K562 (cell line): ENCODE measurements at regions not wholly inside any gene's neighbourhood (a gene's known extent, or its start where the extent isn't known, plus 50 kb on each side); places are given as distances from the start of the nearest gene placed in this dataset.

ENCODE experiments used
- ATAC-seq: fragments of 200-7000 bp; cut with Tn5 transposase; 3 replicates; pipeline ENCODE4 v1.9.1; 2020; ENCODE audit warnings: moderate library complexity
- BruUV-seq: library from RNA; stranded (reverse); fragments of 400-500 nt; replicated peaks from 2 replicates; lab custom pipeline; 2021; lab: Mats Ljungman, UMichigan
- CTCF ChIA-PET: fragments of 300-600 bp; formaldehyde crosslinking; extraction: SDS; loops from one replicate; lab custom pipeline; 2021; ENCODE audit warnings: low intra/inter-chr PET ratio; lab: Yijun Ruan, JAX
- POLR2A ChIA-PET: fragments of 300-600, 350-650 bp; sonication (Branson Sonifier 250); formaldehyde crosslinking; extraction: SDS; loops from one replicate; lab custom pipeline; 2021; ENCODE audit warnings: antibody characterized with exemption, inconsistent platforms; lab: Yijun Ruan, JAX
- DNase-seq, 4 experiments: peaks; one replicate each; pipeline versions ENCODE4 v3.0.0 to v3.0.0-alpha.2; 2011 to 2018; ENCODE audit warnings: low spot score in 3 of 4, mixed read lengths in 3 of 4; ENCODE audit errors: extremely low read depth in 1 of 4
- FAIRE-seq: peaks from 2 replicates; lab custom pipeline; 2011; peaks lifted over from hg19 to GRCh38; lab: Jason Lieb, UNC
- H2AFZ ChIP-seq: 2 replicates; pipeline ENCODE4 v1.6.0; 2011; ENCODE audit warnings: low read depth, low read length, control low read depth, inconsistent platforms
- H3K27ac ChIP-seq: fragments of 200-600 bp; 3 replicates; pipeline ENCODE4 v1.8.0; 2011; ENCODE audit warnings: low read depth, mild to moderate bottlenecking, control low read depth, inconsistent platforms, low read length, moderate library complexity, mixed read lengths; ENCODE audit errors: extremely low read depth
- H3K27me3 ChIP-seq, 2 experiments: fragments of 300-600 bp in 1 of 2; 2 replicates in 1 of 2; 3 replicates in 1 of 2; pipeline versions ENCODE4 v1.6.0 to v1.8.0; 2011; ENCODE audit warnings: inconsistent platforms in 2 of 2, low read length in 2 of 2, mild to moderate bottlenecking in 1 of 2, mixed read lengths in 1 of 2, moderate library complexity in 1 of 2; ENCODE audit not compliant: control insufficient read depth in 2 of 2, insufficient read depth in 2 of 2
- H3K36me3 ChIP-seq: fragments of 300-600 bp; 3 replicates; pipeline ENCODE4 v1.8.0; 2011; ENCODE audit warnings: mild to moderate bottlenecking, low read length, inconsistent platforms; ENCODE audit not compliant: control insufficient read depth, insufficient read depth
- H3K4me1 ChIP-seq, 2 experiments: fragments of 200-600 bp in 1 of 2; replicated peaks in 1 of 2; 2 replicates in 1 of 2; 3 replicates in 1 of 2; pipeline versions ENCODE4 v1.5.1 to v1.8.0; 2011; ENCODE audit warnings: inconsistent platforms in 2 of 2, low read length in 2 of 2, mild to moderate bottlenecking in 1 of 2, mixed read lengths in 1 of 2, moderate library complexity in 1 of 2; ENCODE audit not compliant: control insufficient read depth in 2 of 2, insufficient read depth in 2 of 2
- H3K4me2 ChIP-seq: 2 replicates; pipeline ENCODE4 v1.6.1; 2011; ENCODE audit warnings: low read length, control low read depth, inconsistent platforms, mixed read lengths; ENCODE audit not compliant: insufficient read depth
- H3K4me3 ChIP-seq: fragments of 200-600 bp; sonication (generic), shearing (Covaris generic); 2 replicates; pipeline ENCODE4 v1.5.1; 2016; ENCODE audit warnings: control low read depth, inconsistent platforms
- H3K79me2 ChIP-seq: fragments of 200-600 bp; 3 replicates; pipeline ENCODE4 v1.8.0; 2011; ENCODE audit warnings: low read length, inconsistent platforms; ENCODE audit not compliant: control insufficient read depth, insufficient read depth
- H3K9ac ChIP-seq, 2 experiments: 2 replicates each; pipeline versions ENCODE4 v1.6.0 to v1.6.1; 2011; ENCODE audit warnings: low read depth in 2 of 2, low read length in 2 of 2, control low read depth in 1 of 2, inconsistent platforms in 1 of 2, mild to moderate bottlenecking in 1 of 2, mixed read lengths in 1 of 2; ENCODE audit not compliant: insufficient read depth in 1 of 2
- H3K9me1 ChIP-seq: one replicate; pipeline ENCODE4 v1.6.0; 2011; ENCODE audit warnings: inconsistent platforms, mild to moderate bottlenecking, low read length, moderate library complexity; ENCODE audit not compliant: control insufficient read depth, insufficient read depth
- H3K9me3 ChIP-seq: replicated peaks from 2 replicates; pipeline ENCODE4 v1.5.1; 2011; ENCODE audit warnings: low read depth, low read length, inconsistent platforms; ENCODE audit not compliant: control insufficient read depth, insufficient read depth
- H4K20me1 ChIP-seq: replicated peaks from 2 replicates; pipeline ENCODE4 v1.6.1; 2011; ENCODE audit warnings: low read length, inconsistent platforms, mixed read lengths; ENCODE audit not compliant: control insufficient read depth, insufficient read depth
- BHLHE40 ChIP-seq: IDR thresholded peaks from 2 replicates; pipeline ENCODE4 v1.6.1; 2011; ENCODE audit warnings: low read length, improper control_type of control experiment
- CC2D1A ChIP-seq: fragments of 450-650 bp; IDR thresholded peaks from 2 replicates; pipeline ENCODE4 v1.6.1; 2017; ENCODE audit warnings: mild to moderate bottlenecking
- DPF2 ChIP-seq: fragments of 450-650 bp; IDR thresholded peaks from 2 replicates; pipeline ENCODE4 v1.6.1; 2016
- E2F3 ChIP-seq: fragments of 250-450 bp; sonication (Bioruptor Pico); IDR thresholded peaks from 2 replicates; pipeline ENCODE4 v1.4.0; 2020; ENCODE audit warnings: mild to moderate bottlenecking
- ELF4 ChIP-seq: fragments of 450-650 bp; formaldehyde crosslinking; IDR thresholded peaks from 2 replicates; pipeline ENCODE4 v1.4.0; 2022; ENCODE audit warnings: missing genetic modification characterization
- ERF ChIP-seq: fragments of 450-650 bp; formaldehyde crosslinking; IDR thresholded peaks from 2 replicates; pipeline ENCODE4 v1.4.0; 2020; ENCODE audit warnings: mild to moderate bottlenecking, mixed read lengths
- ETV5 ChIP-seq: sonication (generic); formaldehyde crosslinking; IDR thresholded peaks from 2 replicates; pipeline ENCODE4 v1.4.0; 2020; ENCODE audit warnings: low read depth, mild to moderate bottlenecking, missing genetic modification reagents
- GMEB1 ChIP-seq: fragments of 250-450 bp; sonication (Bioruptor Pico); IDR thresholded peaks from 2 replicates; pipeline ENCODE4 v1.4.0; 2020; ENCODE audit warnings: mild to moderate bottlenecking
- KAT7 ChIP-seq: sonication (generic); formaldehyde crosslinking; IDR thresholded peaks from 2 replicates; pipeline ENCODE4 v1.8.0; 2022; ENCODE audit warnings: missing genetic modification reagents, mild to moderate bottlenecking, borderline replicate concordance
- KLF1 ChIP-seq: fragments of 450-650 bp; IDR thresholded peaks from 2 replicates; pipeline ENCODE4 v1.6.1; 2016; ENCODE audit warnings: missing genetic modification characterization, missing compliant biosample characterization
- NCOA2 ChIP-seq, 2 experiments: fragments of 450-650 bp; IDR thresholded peaks; 2 replicates each; pipeline ENCODE4 v1.6.1; 2018; ENCODE audit warnings: mild to moderate bottlenecking in 2 of 2, moderate library complexity in 1 of 2; ENCODE audit not compliant: partially characterized antibody in 2 of 2
- NCOA6 ChIP-seq: fragments of 450-650 bp; IDR thresholded peaks from 2 replicates; pipeline ENCODE4 v1.6.1; 2017; ENCODE audit warnings: mild to moderate bottlenecking
- PHF21A ChIP-seq: fragments of 450-650 bp; IDR thresholded peaks from 2 replicates; pipeline ENCODE4 v1.6.1; 2017; ENCODE audit warnings: low read depth, borderline replicate concordance
- RBM17 ChIP-seq: fragments of 200-400 bp; formaldehyde crosslinking; IDR thresholded peaks from 2 replicates; pipeline ENCODE4 v1.6.1; 2017; ENCODE audit warnings: low read depth, mild to moderate bottlenecking, low read length, borderline replicate concordance
- SMARCE1 ChIP-seq: fragments of 450-650 bp; IDR thresholded peaks from 2 replicates; pipeline ENCODE4 v1.7.1; 2016; ENCODE audit warnings: mild to moderate bottlenecking
- TCF7 ChIP-seq: sonication (generic); IDR thresholded peaks from 2 replicates; pipeline ENCODE4 v1.6.1; 2016; ENCODE audit warnings: antibody characterized with exemption, borderline replicate concordance
- ZEB2 ChIP-seq: fragments of 450-650 bp; IDR thresholded peaks from 2 replicates; pipeline ENCODE4 v1.6.1; 2016
- WGBS: fragments of 100-300 bp; shearing (Covaris generic); methylation state at CpG from one replicate; pipeline ENCODE4 v1.1.6; 2016; ENCODE audit warnings: low coverage, mixed read lengths; ENCODE audit not compliant: insufficient coverage; ENCODE audit errors: missing lambda C conversion rate; 5-methylcytosine and 5-hydroxymethylcytosine counted together
- in situ Hi-C: fragments of 300-500 bp; cut with MboI; formaldehyde crosslinking; loops from 4 replicates; pipeline ENCODE4 v1.15.0; 2018; ENCODE audit warnings: inconsistent platforms, mixed read lengths
- intact Hi-C: fragments of 100-400 bp; cut with micrococcal nuclease; formaldehyde crosslinking; loops from 2 replicates; pipeline ENCODE4 v1.14.2; 2022

GRCh38 chr22:49228431-49229037, 599.1 kb downstream of the BRD1 start:
- CTCF ChIA-PET: no interaction called here
- 0% methylated on average over 4 of the region's 6 CpGs for WGBS
- H3K27me3 ChIP-seq: peaks cover 0 to 6% of the 10 kb centered on the region in 2 experiments; a peak in 1 of 5 replicates

More at GRCh38 chr22:49228431-49229037, 599.1 kb downstream of the BRD1 start:
- no peaks in the 10 kb centered on the region for H3K9me3 ChIP-seq
- TF ChIP-seq ERF (CRISPR knock-in tag): no peak
- TF ChIP-seq E2F3 (CRISPR knock-in tag): no peak
- TF ChIP-seq CC2D1A: no peak
- no peak for TF ChIP-seq NCOA6
- TF ChIP-seq TCF7: no peak
- no peak for TF ChIP-seq ETV5
- no peak for TF ChIP-seq ELF4 (CRISPR knock-in tag)
- TF ChIP-seq BHLHE40: no peak
- no peak for TF ChIP-seq PHF21A
- TF ChIP-seq ZEB2: no peak
- TF ChIP-seq NCOA2 (IDR thresholded peaks at IDR 0.05; ENCODE audit: partially characterized antibody in 2 of 2): no peak
- TF ChIP-seq KLF1 (tag): no peak
- TF ChIP-seq DPF2: no peak
- TF ChIP-seq GMEB1 (CRISPR knock-in tag): no peak
- no peak for TF ChIP-seq RBM17
- no peak for TF ChIP-seq SMARCE1
- TF ChIP-seq KAT7 (CRISPR knock-in tag): no peak
- no peaks in the 10 kb centered on the region for H3K36me3 ChIP-seq
- H3K9me1 ChIP-seq: no peaks in the 10 kb centered on the region
- H2AFZ ChIP-seq: no peak overlapping the region
- POLR2A ChIA-PET: no interaction called here
- FAIRE-seq: no peak
- DNase-seq: no peak
- no peak overlapping the region for H3K4me3 ChIP-seq
- no TSS peak for BruUV-seq
- no peak for ATAC-seq
- H3K79me2 ChIP-seq: no peaks in the 10 kb centered on the region
- intact Hi-C loops (no loop called here), in situ Hi-C loops (no loop called here)
- no peak overlapping the region for H3K4me2 ChIP-seq
- H4K20me1 ChIP-seq: no peaks in the 10 kb centered on the region
- no peaks in the 10 kb centered on the region for H3K4me1 ChIP-seq
- no peak overlapping the region for H3K9ac ChIP-seq
- no peak overlapping the region for H3K27ac ChIP-seq
